Breast epithelium (tissue), 3 donors: ENCODE measurements at regions not wholly inside any gene's neighbourhood (a gene's known extent, or its start where the extent isn't known, plus 50 kb on each side); places are given as distances from the start of the nearest gene placed in this dataset.

Source experiments
- POLR2A ChIP-seq: fragments of 450-650 bp; IDR thresholded peaks from one replicate; pipeline ENCODE4 v1.6.1; 2016; ENCODE audit warnings: antibody characterized with exemption, mild to moderate bottlenecking, moderate library complexity
- POLR2AphosphoS5 ChIP-seq, 3 donors: sonication (generic); formaldehyde crosslinking; IDR thresholded peaks; one replicate each; pipeline ENCODE4 v1.6.1; 2017; ENCODE audit warnings: antibody characterized with exemption in 3 of 3
- TF ChIP-seq, protein P1 (sequence below), 3 donors: fragments of 450-650 bp; IDR thresholded peaks; one replicate each; pipeline ENCODE4 v1.5.1; 2016 to 2017; ENCODE audit warnings: antibody characterized with exemption in 3 of 3, mild to moderate bottlenecking in 3 of 3, moderate library complexity in 3 of 3

DNA sequence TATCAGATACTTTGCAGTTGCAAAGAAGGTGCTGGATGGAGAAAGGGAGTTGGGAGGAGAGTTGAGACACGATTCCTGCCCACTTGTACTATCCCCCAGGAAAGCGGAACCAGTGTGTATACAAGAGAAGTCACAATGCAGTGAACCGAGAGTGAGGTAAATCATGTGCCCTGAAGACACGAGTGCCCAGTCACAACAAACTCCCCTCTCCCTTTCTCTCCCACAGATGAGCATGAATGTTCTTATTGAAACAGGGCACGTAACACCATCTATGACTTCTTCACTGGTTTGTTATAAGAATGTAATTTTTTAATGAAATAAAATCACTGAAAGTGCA is 155.7 kb downstream of the IRS1 start:
- TF ChIP-seq, protein P1, sequence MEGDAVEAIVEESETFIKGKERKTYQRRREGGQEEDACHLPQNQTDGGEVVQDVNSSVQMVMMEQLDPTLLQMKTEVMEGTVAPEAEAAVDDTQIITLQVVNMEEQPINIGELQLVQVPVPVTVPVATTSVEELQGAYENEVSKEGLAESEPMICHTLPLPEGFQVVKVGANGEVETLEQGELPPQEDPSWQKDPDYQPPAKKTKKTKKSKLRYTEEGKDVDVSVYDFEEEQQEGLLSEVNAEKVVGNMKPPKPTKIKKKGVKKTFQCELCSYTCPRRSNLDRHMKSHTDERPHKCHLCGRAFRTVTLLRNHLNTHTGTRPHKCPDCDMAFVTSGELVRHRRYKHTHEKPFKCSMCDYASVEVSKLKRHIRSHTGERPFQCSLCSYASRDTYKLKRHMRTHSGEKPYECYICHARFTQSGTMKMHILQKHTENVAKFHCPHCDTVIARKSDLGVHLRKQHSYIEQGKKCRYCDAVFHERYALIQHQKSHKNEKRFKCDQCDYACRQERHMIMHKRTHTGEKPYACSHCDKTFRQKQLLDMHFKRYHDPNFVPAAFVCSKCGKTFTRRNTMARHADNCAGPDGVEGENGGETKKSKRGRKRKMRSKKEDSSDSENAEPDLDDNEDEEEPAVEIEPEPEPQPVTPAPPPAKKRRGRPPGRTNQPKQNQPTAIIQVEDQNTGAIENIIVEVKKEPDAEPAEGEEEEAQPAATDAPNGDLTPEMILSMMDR (IDR thresholded peaks at IDR 0.05), result no peak
- TF ChIP-seq POLR2A, result no peak
- no peak for TF ChIP-seq POLR2AphosphoS5 (IDR thresholded peaks at IDR 0.05)
